GM12878 (cell line): ENCODE measurements at regions not wholly inside any gene's neighbourhood (a gene's known extent, or its start where the extent isn't known, plus 50 kb on each side); places are given as distances from the start of the nearest gene placed in this dataset.
"Not testable (repeated sequence)": the region's sequence is repeated elsewhere in the genome, so short reads cannot be mapped to it uniquely, and the experiment has no call there.

Source experiments
- ATAC-seq: fragments of 200-7000 bp; cut with Tn5 transposase; 3 replicates; pipeline ENCODE4 v1.9.1; 2020; ENCODE audit warnings: mild to moderate bottlenecking, moderate library complexity
- BruUV-seq: library from RNA; stranded (reverse); fragments of 400-500 nt; replicated peaks from 2 replicates; lab custom pipeline; 2021; lab: Mats Ljungman, UMichigan
- CTCF ChIA-PET: fragments of 300-600 bp; sonication (Branson Sonifier 250); formaldehyde crosslinking; extraction: SDS; loops from one replicate; lab custom pipeline; 2021; ENCODE audit warnings: inconsistent platforms; lab: Yijun Ruan, JAX
- POLR2A ChIA-PET: fragments of 350-600 bp; formaldehyde crosslinking; extraction: SDS; loops from one replicate; lab custom pipeline; 2021; ENCODE audit warnings: inconsistent platforms; lab: Charles Lee
- RAD21 ChIA-PET: fragments of 300-600 bp; sonication (Branson Sonifier 250); formaldehyde crosslinking; loops from one replicate; lab custom pipeline; 2023; ENCODE audit warnings: antibody characterized with exemption; ENCODE audit not compliant: unreplicated experiment; lab: Charles Lee
- SMC1A ChIA-PET: fragments of 300-600 bp; sonication (Branson Sonifier 250); formaldehyde crosslinking; loops from one replicate; lab custom pipeline; 2023; ENCODE audit not compliant: unreplicated experiment, uncharacterized antibody; lab: Charles Lee
- DNase-seq: peaks from one replicate; pipeline ENCODE4 v3.0.0-alpha.2; 2011; ENCODE audit warnings: low read depth, low spot score
- FAIRE-seq: peaks from 3 replicates; lab custom pipeline; 2011; peaks lifted over from hg19 to GRCh38; lab: Jason Lieb, UNC
- H2AFZ ChIP-seq: 2 replicates; pipeline ENCODE4 v1.6.0; 2011; ENCODE audit warnings: low read depth, low read length, control low read depth; ENCODE audit not compliant: control insufficient read depth
- H3K27ac ChIP-seq: 2 replicates; pipeline ENCODE4 v1.5.1; 2011; ENCODE audit warnings: control low read depth; ENCODE audit not compliant: control insufficient read depth, insufficient read depth
- H3K27me3 ChIP-seq, 2 experiments: replicated peaks in 1 of 2; 2 replicates each; pipeline versions ENCODE4 v1.6.0 to v1.6.1; 2011; ENCODE audit warnings: low read length in 1 of 2; ENCODE audit not compliant: control insufficient read depth in 2 of 2, insufficient read depth in 2 of 2
- H3K36me3 ChIP-seq, 2 experiments: 2 replicates each; pipeline ENCODE4 v1.5.1; 2011; ENCODE audit warnings: low read length in 1 of 2; ENCODE audit not compliant: control insufficient read depth in 2 of 2, insufficient read depth in 2 of 2
- H3K4me1 ChIP-seq: 2 replicates; pipeline ENCODE4 v1.6.1; 2011; ENCODE audit warnings: mild to moderate bottlenecking, low read length, moderate library complexity, mixed read lengths; ENCODE audit not compliant: control insufficient read depth, insufficient read depth
- H3K4me2 ChIP-seq: 2 replicates; pipeline ENCODE4 v1.6.0; 2011; ENCODE audit warnings: control low read depth; ENCODE audit not compliant: control insufficient read depth, insufficient read depth
- H3K4me3 ChIP-seq: fragments of 200-600 bp; sonication (generic); 2 replicates; pipeline ENCODE4 v1.5.1; 2016
- H3K79me2 ChIP-seq: 2 replicates; pipeline ENCODE4 v1.6.0; 2011; ENCODE audit warnings: low read length; ENCODE audit not compliant: control insufficient read depth, insufficient read depth
- H3K9ac ChIP-seq: 2 replicates; pipeline ENCODE4 v1.8.0; 2011; ENCODE audit warnings: low read length, control low read depth, mixed read lengths; ENCODE audit not compliant: control insufficient read depth, insufficient read depth
- H3K9me3 ChIP-seq: replicated peaks from 3 replicates; pipeline ENCODE4 v1.5.1; 2011; ENCODE audit warnings: mild to moderate bottlenecking, low read length; ENCODE audit not compliant: control insufficient read depth, insufficient read depth
- H4K20me1 ChIP-seq: 2 replicates; pipeline ENCODE4 v1.6.0; 2011; ENCODE audit not compliant: control insufficient read depth, insufficient read depth
- CREB1 ChIP-seq: IDR thresholded peaks from 2 replicates; pipeline ENCODE4 v1.6.1; 2012; ENCODE audit warnings: low read depth, mild to moderate bottlenecking, inconsistent platforms
- MXI1 ChIP-seq: fragments of 150-350 bp; IDR thresholded peaks from 2 replicates; pipeline ENCODE4 v1.6.1; 2011; ENCODE audit warnings: low read depth, mild to moderate bottlenecking, inconsistent platforms, low read length, improper control_type of control experiment
- RAD51 ChIP-seq: fragments of 450-650 bp; IDR thresholded peaks from 2 replicates; pipeline ENCODE4 v1.6.1; 2016; ENCODE audit warnings: moderate library complexity, mild to moderate bottlenecking, inconsistent platforms
- WGBS: methylation state at CpG from one replicate; pipeline ENCODE4 v1.1.6; 2016; ENCODE audit warnings: low lambda C conversion rate; ENCODE audit not compliant: insufficient replicate concordance, insufficient coverage; ENCODE audit errors: missing lambda C conversion rate; 5-methylcytosine and 5-hydroxymethylcytosine counted together
- in situ Hi-C: fragments of 300-500 bp; cut with MboI; formaldehyde crosslinking; loops from 9 replicates; pipeline ENCODE4 v1.14.3; 2018; ENCODE audit warnings: mixed read lengths
- intact Hi-C: fragments of 100-400 bp; cut with micrococcal nuclease; formaldehyde crosslinking; loops from one replicate; pipeline ENCODE4 v1.14.2; 2022; ENCODE audit not compliant: unreplicated experiment
- TF ChIP-seq, protein P1 (sequence below): IDR thresholded peaks from 2 replicates; pipeline ENCODE4 v1.6.1; 2012; ENCODE audit warnings: low read depth, low read length, improper control_type of control experiment
- TF ChIP-seq, protein P2 (sequence below): IDR thresholded peaks from 2 replicates; pipeline ENCODE4 v1.6.1; 2012; ENCODE audit warnings: improper control_type of control experiment, low read depth, low read length; ENCODE audit not compliant: insufficient replicate concordance

DNA sequence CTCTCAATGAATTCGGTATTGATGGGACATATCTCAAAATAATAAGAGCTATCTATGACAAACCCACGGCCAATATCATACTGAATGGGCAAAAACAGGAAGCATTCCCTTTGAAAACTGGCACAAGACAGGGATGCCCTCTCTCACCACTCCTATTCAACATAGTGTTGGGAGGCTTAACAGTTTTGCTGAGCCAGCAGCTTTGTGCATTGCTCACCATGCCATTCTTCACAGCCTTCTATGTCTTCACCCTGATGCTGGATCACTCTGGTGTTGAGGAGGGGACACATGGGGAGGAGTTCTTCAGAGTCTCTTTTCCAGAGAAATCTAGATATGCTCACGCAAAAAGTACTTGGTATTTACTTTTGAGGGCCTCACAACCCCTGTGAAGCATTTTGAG, 281.7 kb downstream of the TAFA4 start:
- RAD21 ChIA-PET, H3K27ac ChIP-seq: not testable (repeated sequence)

DNA sequence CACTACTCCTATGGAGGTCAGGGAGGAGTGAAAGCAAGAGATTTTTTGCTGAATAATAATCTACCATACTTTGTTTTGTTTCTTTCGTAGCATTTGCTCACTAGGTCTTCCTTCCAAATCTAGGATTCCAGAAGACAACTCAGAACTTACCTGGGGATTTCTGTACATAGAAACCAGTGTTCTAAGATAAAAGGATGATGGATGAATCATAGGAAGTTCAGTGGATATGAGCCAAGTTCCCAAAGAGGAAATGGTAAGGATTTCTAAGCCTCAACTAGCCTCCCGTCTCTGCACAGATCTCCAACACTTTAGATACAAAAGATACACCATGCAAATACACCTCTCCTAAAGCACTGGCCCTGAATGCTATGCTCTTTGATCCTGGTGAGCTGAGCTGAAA, 283.9 kb downstream of the TAFA4 start:
- no peaks in the 10 kb centered on the region for H3K9me3 ChIP-seq
- no peak for FAIRE-seq
- H3K27me3 ChIP-seq: no peaks in the 10 kb centered on the region
- H3K4me1 ChIP-seq: no peaks in the 10 kb centered on the region
- H3K27ac ChIP-seq: no peak overlapping the region
- no peak overlapping the region for H3K9ac ChIP-seq
- ATAC-seq: no peak
- ChIA-PET RAD21 (no interaction called here), POLR2A (no interaction called here), CTCF (no interaction called here), SMC1A (no interaction called here)
- 0% methylated on average over 2 of the region's 2 CpGs for WGBS
- no peaks in the 10 kb centered on the region for H3K36me3 ChIP-seq
- H3K4me2 ChIP-seq: no peak overlapping the region
- no peak for TF ChIP-seq MXI1
- TF ChIP-seq, protein P1, sequence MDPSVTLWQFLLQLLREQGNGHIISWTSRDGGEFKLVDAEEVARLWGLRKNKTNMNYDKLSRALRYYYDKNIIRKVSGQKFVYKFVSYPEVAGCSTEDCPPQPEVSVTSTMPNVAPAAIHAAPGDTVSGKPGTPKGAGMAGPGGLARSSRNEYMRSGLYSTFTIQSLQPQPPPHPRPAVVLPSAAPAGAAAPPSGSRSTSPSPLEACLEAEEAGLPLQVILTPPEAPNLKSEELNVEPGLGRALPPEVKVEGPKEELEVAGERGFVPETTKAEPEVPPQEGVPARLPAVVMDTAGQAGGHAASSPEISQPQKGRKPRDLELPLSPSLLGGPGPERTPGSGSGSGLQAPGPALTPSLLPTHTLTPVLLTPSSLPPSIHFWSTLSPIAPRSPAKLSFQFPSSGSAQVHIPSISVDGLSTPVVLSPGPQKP: no peak
- TF ChIP-seq, protein P2, sequence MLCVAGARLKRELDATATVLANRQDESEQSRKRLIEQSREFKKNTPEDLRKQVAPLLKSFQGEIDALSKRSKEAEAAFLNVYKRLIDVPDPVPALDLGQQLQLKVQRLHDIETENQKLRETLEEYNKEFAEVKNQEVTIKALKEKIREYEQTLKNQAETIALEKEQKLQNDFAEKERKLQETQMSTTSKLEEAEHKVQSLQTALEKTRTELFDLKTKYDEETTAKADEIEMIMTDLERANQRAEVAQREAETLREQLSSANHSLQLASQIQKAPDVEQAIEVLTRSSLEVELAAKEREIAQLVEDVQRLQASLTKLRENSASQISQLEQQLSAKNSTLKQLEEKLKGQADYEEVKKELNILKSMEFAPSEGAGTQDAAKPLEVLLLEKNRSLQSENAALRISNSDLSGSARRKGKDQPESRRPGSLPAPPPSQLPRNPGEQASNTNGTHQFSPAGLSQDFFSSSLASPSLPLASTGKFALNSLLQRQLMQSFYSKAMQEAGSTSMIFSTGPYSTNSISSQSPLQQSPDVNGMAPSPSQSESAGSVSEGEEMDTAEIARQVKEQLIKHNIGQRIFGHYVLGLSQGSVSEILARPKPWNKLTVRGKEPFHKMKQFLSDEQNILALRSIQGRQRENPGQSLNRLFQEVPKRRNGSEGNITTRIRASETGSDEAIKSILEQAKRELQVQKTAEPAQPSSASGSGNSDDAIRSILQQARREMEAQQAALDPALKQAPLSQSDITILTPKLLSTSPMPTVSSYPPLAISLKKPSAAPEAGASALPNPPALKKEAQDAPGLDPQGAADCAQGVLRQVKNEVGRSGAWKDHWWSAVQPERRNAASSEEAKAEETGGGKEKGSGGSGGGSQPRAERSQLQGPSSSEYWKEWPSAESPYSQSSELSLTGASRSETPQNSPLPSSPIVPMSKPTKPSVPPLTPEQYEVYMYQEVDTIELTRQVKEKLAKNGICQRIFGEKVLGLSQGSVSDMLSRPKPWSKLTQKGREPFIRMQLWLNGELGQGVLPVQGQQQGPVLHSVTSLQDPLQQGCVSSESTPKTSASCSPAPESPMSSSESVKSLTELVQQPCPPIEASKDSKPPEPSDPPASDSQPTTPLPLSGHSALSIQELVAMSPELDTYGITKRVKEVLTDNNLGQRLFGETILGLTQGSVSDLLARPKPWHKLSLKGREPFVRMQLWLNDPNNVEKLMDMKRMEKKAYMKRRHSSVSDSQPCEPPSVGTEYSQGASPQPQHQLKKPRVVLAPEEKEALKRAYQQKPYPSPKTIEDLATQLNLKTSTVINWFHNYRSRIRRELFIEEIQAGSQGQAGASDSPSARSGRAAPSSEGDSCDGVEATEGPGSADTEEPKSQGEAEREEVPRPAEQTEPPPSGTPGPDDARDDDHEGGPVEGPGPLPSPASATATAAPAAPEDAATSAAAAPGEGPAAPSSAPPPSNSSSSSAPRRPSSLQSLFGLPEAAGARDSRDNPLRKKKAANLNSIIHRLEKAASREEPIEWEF: no peak
- TF ChIP-seq CREB1: no peak
- no peak for TF ChIP-seq RAD51
- H3K79me2 ChIP-seq: no peaks in the 10 kb centered on the region
- H2AFZ ChIP-seq: no peak overlapping the region
- DNase-seq: no peak
- H4K20me1 ChIP-seq: no peaks in the 10 kb centered on the region
- no TSS peak for BruUV-seq
- intact Hi-C loops: no loop called here
- no peak overlapping the region for H3K4me3 ChIP-seq
- in situ Hi-C loops: no loop called here

More for the DNA sequence above, 281.7 kb downstream of the TAFA4 start:
- H3K4me3 ChIP-seq, H3K4me1 ChIP-seq, CTCF ChIA-PET, H3K27me3 ChIP-seq, FAIRE-seq, ATAC-seq, H3K9me3 ChIP-seq, H3K36me3 ChIP-seq, H4K20me1 ChIP-seq, H3K79me2 ChIP-seq, POLR2A ChIA-PET, SMC1A ChIA-PET, H3K4me2 ChIP-seq, H2AFZ ChIP-seq, intact Hi-C loops, DNase-seq, H3K9ac ChIP-seq, in situ Hi-C loops, BruUV-seq: not testable (repeated sequence)
- 14% methylated on average over 3 of the region's 3 CpGs for WGBS
